Endodermal cell (in vitro differentiated cells): ENCODE measurements at regions not wholly inside any gene's neighbourhood (a gene's known extent, or its start where the extent isn't known, plus 50 kb on each side); places are given as distances from the start of the nearest gene placed in this dataset.
"Not testable (repeated sequence)": the region's sequence is repeated elsewhere in the genome, so short reads cannot be mapped to it uniquely, and the experiment has no call there.

Experiments
- DNase-seq: peaks from one replicate; pipeline ENCODE4 v3.0.0-alpha.2; 2017
- H3K27ac ChIP-seq: 2 replicates; pipeline ENCODE4 v1.5.1; 2013; ENCODE audit warnings: mild to moderate bottlenecking, low read depth, low read length, moderate library complexity
- H3K27me3 ChIP-seq: 2 replicates; pipeline ENCODE4 v1.6.1; 2013; ENCODE audit warnings: mild to moderate bottlenecking, low read length, moderate library complexity; ENCODE audit not compliant: insufficient read depth, control insufficient read depth, poor library complexity, severe bottlenecking
- H3K36me3 ChIP-seq: 2 replicates; pipeline ENCODE4 v1.7.0; 2013; ENCODE audit warnings: mild to moderate bottlenecking, low read length, moderate library complexity; ENCODE audit not compliant: control insufficient read depth, insufficient read depth
- H3K4me1 ChIP-seq: one replicate; pipeline ENCODE4 v1.7.0; 2013; ENCODE audit warnings: low read length; ENCODE audit not compliant: control insufficient read depth, insufficient read depth
- H3K4me3 ChIP-seq: 2 replicates; pipeline ENCODE4 v1.5.1; 2013; ENCODE audit warnings: mild to moderate bottlenecking, low read length, moderate library complexity
- H3K9ac ChIP-seq: 2 replicates; pipeline ENCODE4 v1.6.1; 2013; ENCODE audit warnings: mild to moderate bottlenecking, low read length, moderate library complexity; ENCODE audit not compliant: poor library complexity, severe bottlenecking; ENCODE audit errors: extremely low read depth
- H3K9me3 ChIP-seq: 2 replicates; pipeline ENCODE4 v1.6.1; 2013; ENCODE audit warnings: mild to moderate bottlenecking, low read length, moderate library complexity; ENCODE audit not compliant: control insufficient read depth
- H3K27ac Mint-ChIP-seq: 2 replicates; pipeline ENCODE4 v1.8.0; 2020; ENCODE audit warnings: mixed read lengths
- H3K27me3 Mint-ChIP-seq: 2 replicates; pipeline ENCODE4 v1.8.0; 2021; ENCODE audit warnings: mild to moderate bottlenecking, mixed read lengths; ENCODE audit not compliant: insufficient read depth
- H3K36me3 Mint-ChIP-seq: 2 replicates; pipeline ENCODE4 v1.8.0; 2020; ENCODE audit warnings: low read depth, mixed read lengths
- H3K4me1 Mint-ChIP-seq: 2 replicates; pipeline ENCODE4 v1.8.0; 2020; ENCODE audit warnings: mixed read lengths
- H3K4me3 Mint-ChIP-seq: 2 replicates; pipeline ENCODE4 v1.8.0; 2020; ENCODE audit warnings: mild to moderate bottlenecking, moderate library complexity, mixed read lengths
- H3K9me3 Mint-ChIP-seq: 2 replicates; pipeline ENCODE4 v1.8.0; 2020; ENCODE audit warnings: mild to moderate bottlenecking, mixed read lengths
- WGBS, 2 experiments: methylation state at CpG; one replicate each; pipeline versions ENCODE4 v1.1.5 to v1.1.7; 2013; ENCODE audit warnings: missing lambda C conversion rate in 2 of 2, mixed read lengths in 1 of 2; ENCODE audit not compliant: insufficient coverage in 1 of 2, insufficient read length in 1 of 2; 5-methylcytosine and 5-hydroxymethylcytosine counted together
- TF ChIP-seq, protein P1 (sequence below): fragments of 200-600 bp; sonication (generic); conservative IDR thresholded peaks from 2 replicates; pipeline ENCODE4 v1.5.0; 2021; ENCODE audit warnings: antibody characterized with exemption, mild to moderate bottlenecking

- H3K36me3 Mint-ChIP-seq = no peaks in the 10 kb centered on the region
- H3K36me3 ChIP-seq = no peaks in the 10 kb centered on the region
- H3K9me3 Mint-ChIP-seq = no peaks in the 10 kb centered on the region
- no peak overlapping the region for H3K4me3 ChIP-seq
- H3K27ac ChIP-seq = no peak overlapping the region
- peaks cover 65% of the 10 kb centered on the region for H3K27me3 Mint-ChIP-seq
- no peak overlapping the region for H3K4me3 Mint-ChIP-seq
- 62 to 83% methylated on average over 5 to 9 of the region's 9 CpGs for whole genome bisulfite sequencing, 2 experiments
- no peaks in the 10 kb centered on the region for H3K4me1 ChIP-seq
- H3K27ac Mint-ChIP-seq = no peak overlapping the region
- no peaks in the 10 kb centered on the region for H3K9me3 ChIP-seq
- H3K27me3 ChIP-seq = peaks cover 46% of the 10 kb centered on the region
- H3K9ac ChIP-seq = no peak overlapping the region
- no peaks in the 10 kb centered on the region for H3K4me1 Mint-ChIP-seq
- TF ChIP-seq, protein P1, sequence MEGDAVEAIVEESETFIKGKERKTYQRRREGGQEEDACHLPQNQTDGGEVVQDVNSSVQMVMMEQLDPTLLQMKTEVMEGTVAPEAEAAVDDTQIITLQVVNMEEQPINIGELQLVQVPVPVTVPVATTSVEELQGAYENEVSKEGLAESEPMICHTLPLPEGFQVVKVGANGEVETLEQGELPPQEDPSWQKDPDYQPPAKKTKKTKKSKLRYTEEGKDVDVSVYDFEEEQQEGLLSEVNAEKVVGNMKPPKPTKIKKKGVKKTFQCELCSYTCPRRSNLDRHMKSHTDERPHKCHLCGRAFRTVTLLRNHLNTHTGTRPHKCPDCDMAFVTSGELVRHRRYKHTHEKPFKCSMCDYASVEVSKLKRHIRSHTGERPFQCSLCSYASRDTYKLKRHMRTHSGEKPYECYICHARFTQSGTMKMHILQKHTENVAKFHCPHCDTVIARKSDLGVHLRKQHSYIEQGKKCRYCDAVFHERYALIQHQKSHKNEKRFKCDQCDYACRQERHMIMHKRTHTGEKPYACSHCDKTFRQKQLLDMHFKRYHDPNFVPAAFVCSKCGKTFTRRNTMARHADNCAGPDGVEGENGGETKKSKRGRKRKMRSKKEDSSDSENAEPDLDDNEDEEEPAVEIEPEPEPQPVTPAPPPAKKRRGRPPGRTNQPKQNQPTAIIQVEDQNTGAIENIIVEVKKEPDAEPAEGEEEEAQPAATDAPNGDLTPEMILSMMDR = no peak
- DNase-seq = peak; percentile 52
Measured at GRCh38 chr17:49898366-49899190, 50.7 kb upstream of the TAC4 start.

DNA sequence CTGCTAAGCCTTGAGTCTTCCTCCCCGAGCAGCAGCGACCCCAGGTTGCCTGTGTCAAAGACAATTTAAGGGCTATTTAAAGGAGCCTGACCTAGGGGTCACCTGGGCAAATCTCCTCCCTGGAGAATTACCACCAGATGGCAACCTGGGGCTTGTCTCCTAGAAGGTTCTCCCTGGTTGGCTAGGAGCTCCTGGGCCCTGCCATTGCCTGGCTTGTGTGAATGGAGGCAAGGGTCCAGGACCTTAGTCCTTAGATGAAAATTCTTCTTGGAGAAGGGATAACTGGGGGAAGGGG is 51.3 kb upstream of the TAC4 start:
- Mint-ChIP-seq H3K4me1 (no peaks in the 10 kb centered on the region), H3K9me3 (no peaks in the 10 kb centered on the region), H3K4me3 (no peak overlapping the region), H3K27me3 (peaks cover 65% of the 10 kb centered on the region), H3K27ac (no peak overlapping the region), H3K36me3 (no peaks in the 10 kb centered on the region)
- Histone ChIP-seq H3K9me3 (no peaks in the 10 kb centered on the region), H3K27me3 (peaks cover 46% of the 10 kb centered on the region), H3K27ac (no peak overlapping the region), H3K4me3 (no peak overlapping the region), H3K9ac (no peak overlapping the region), H3K36me3 (no peaks in the 10 kb centered on the region), H3K4me1 (no peaks in the 10 kb centered on the region)
- TF ChIP-seq, protein P1 = peak; percentile 80
- peak; percentile 95 for DNase-seq
- 0 to 21% methylated on average over 2 of the region's 2 CpGs for WGBS, 2 experiments

- no peak overlapping the region for H3K4me3 ChIP-seq
- peaks cover 46% of the 10 kb centered on the region for H3K27me3 ChIP-seq
- 71% methylated on average over 1 of the region's 1 CpG; no CpG with 5 or more reads in 1 of the 2 experiments for whole genome bisulfite sequencing, 2 experiments
- Mint-ChIP-seq H3K4me3 (no peak overlapping the region), H3K36me3 (no peaks in the 10 kb centered on the region), H3K4me1 (no peaks in the 10 kb centered on the region), H3K27me3 (peaks cover 65% of the 10 kb centered on the region), H3K9me3 (no peaks in the 10 kb centered on the region), H3K27ac (no peak overlapping the region)
- no peak overlapping the region for H3K9ac ChIP-seq
- DNase-seq = no peak
- H3K4me1 ChIP-seq = no peaks in the 10 kb centered on the region
- H3K27ac ChIP-seq = no peak overlapping the region
- TF ChIP-seq, protein P1 = no peak
- H3K9me3 ChIP-seq = no peaks in the 10 kb centered on the region
- no peaks in the 10 kb centered on the region for H3K36me3 ChIP-seq
Measured at GRCh38 chr17:49899588-49899987, 51.7 kb upstream of the TAC4 start.

DNA sequence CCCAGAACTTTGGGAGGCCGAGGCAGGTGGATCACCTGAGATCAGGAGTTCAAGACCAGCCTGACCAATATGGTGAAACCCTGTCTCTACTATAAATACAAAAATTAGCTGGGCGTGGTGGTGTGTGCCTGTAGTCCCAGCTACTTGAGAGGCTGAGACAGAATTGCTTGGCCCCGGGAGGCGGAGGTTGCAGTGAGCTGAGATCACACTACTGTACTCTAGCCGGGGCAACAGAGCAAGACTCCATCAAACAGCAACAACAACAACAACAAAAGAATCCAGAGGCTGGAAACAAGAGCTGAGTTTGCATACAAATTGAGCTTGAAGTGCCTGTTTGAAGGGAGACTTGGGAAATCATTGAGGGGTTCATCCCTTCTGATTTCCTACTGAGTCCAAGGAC is 52.9 kb upstream of the TAC4 start:
- not testable (repeated sequence) for H3K27ac Mint-ChIP-seq, H3K4me1 ChIP-seq, H3K4me3 Mint-ChIP-seq, H3K27ac ChIP-seq, H3K9me3 Mint-ChIP-seq, H3K9ac ChIP-seq, H3K9me3 ChIP-seq, H3K36me3 Mint-ChIP-seq, H3K36me3 ChIP-seq, H3K4me1 Mint-ChIP-seq, H3K4me3 ChIP-seq, DNase-seq
- WGBS, 2 experiments = 93% methylated on average over 5 of the region's 5 CpGs; no CpG with 5 or more reads in 1 of the 2 experiments
- H3K27me3 ChIP-seq = peaks cover 50% of the 10 kb centered on the region
- H3K27me3 Mint-ChIP-seq = peaks cover 68% of the 10 kb centered on the region
